GM13977 (cell line): ENCODE measurements at regions not wholly inside any gene's neighbourhood (a gene's known extent, or its start where the extent isn't known, plus 50 kb on each side); places are given as distances from the start of the nearest gene placed in this dataset.
A peak's percentile ranks its signal among the peaks of the same experiment; 100 is the strongest.
"Not testable (repeated sequence)": the region's sequence is repeated elsewhere in the genome, so short reads cannot be mapped to it uniquely, and the experiment has no call there.

Experiments used
- DNase-seq: peaks from one replicate; pipeline ENCODE4 v3.0.0; 2012; ENCODE audit warnings: low spot score
- in situ Hi-C: fragments of 300-500 bp; cut with MboI; formaldehyde crosslinking; loops from one replicate; pipeline ENCODE4 v1.12.0; 2022; ENCODE audit warnings: low sequenced_read_pairs, low pct_unique_long_range_greater_than_20kb, mixed read lengths, inconsistent platforms; ENCODE audit not compliant: unreplicated experiment
- TF ChIP-seq, protein P1 (sequence below): IDR thresholded peaks from 2 replicates; pipeline ENCODE4 v1.5.1; 2012; ENCODE audit warnings: mild to moderate bottlenecking, control low read depth; ENCODE audit not compliant: insufficient read depth; ENCODE audit errors: extremely low read depth, missing control alignments

DNA sequence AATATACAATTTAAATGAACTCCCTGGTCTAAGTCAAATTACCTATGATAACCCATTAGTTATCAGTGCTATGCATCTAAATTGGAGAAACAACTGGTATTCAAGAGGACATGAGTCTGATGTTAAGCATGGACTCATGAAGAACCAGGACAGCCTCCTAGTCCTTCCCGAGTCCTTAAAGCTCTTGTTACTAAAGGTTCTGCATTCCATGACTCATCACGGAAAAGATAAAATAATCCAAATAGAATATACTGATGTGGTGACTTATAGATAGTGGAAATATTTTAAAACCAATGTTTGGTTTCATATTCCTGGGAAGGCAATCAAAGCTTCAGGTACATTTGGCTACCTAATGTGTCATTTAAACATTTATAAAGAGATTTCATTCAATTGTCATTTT is 117.2 kb upstream of the PMCH start:
- TF ChIP-seq, protein P1, sequence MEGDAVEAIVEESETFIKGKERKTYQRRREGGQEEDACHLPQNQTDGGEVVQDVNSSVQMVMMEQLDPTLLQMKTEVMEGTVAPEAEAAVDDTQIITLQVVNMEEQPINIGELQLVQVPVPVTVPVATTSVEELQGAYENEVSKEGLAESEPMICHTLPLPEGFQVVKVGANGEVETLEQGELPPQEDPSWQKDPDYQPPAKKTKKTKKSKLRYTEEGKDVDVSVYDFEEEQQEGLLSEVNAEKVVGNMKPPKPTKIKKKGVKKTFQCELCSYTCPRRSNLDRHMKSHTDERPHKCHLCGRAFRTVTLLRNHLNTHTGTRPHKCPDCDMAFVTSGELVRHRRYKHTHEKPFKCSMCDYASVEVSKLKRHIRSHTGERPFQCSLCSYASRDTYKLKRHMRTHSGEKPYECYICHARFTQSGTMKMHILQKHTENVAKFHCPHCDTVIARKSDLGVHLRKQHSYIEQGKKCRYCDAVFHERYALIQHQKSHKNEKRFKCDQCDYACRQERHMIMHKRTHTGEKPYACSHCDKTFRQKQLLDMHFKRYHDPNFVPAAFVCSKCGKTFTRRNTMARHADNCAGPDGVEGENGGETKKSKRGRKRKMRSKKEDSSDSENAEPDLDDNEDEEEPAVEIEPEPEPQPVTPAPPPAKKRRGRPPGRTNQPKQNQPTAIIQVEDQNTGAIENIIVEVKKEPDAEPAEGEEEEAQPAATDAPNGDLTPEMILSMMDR: no peak
- DNase-seq: no peak
- in situ Hi-C loops: no loop called here

DNA sequence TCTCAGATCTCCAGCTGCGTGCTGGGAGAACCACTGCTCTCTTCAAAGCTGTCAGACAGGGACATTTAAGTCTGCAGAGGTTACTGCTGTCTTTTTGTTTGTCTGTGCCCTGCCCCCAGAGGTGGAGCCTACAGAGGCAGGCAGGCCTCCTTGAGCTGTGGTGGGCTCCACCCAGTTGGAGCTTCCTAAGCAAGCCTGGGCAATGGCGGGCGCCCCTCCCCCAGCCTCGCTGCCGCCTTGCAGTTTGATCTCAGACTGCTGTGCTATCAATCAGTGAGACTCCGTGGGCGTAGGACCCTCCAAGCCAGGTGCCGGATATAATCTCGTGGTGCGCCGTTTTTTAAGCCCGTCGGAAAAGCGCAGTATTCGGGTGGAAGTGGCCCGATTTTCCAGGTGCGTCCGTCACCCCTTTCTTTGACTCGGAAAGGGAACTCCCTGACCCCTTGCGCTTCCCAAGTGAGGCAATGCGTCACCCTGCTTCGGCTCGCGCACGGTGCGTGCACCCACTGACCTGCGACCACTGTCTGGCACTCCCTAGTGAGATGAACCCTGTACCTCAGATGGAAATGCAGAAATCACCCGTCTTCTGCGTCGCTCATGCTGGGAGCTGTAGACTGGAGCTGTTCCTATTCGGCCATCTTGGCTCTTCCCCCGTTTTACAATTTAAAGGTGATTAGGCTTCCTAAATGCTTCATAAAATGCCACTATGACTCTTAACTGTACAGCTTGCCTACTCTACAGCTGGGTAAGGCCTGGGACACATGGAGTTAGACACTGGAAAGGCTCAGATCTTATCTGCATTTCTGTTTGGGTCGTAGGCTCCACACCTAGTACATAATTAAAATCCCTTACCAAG is 115.7 kb upstream of the PMCH start:
- in situ Hi-C loops: not testable (repeated sequence)

DNA sequence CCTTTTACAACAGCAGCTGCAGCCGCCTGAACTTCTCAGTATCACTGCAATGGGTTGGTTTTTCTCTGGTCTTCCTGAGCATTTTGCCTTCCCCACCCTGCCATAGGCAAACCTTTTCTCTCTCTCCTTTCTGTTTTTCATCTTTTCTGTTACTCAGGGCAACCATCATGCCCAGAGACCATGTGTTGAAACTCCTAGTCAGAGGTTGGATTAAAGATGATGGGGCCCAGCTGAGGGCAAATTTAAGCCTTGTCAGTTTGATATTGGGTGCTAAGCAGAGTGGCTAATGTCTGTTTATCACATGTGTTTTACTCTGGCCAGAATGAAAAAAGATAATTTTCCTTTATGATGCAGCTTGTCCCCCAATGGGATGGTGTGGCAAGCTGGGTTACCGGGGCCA is 107.9 kb upstream of the PMCH start:
- TF ChIP-seq, protein P1: no peak
- no peak for DNase-seq
- in situ Hi-C loops: no loop called here

More for the DNA sequence above, 115.7 kb upstream of the PMCH start:
- DNase-seq: not testable (repeated sequence)

DNA sequence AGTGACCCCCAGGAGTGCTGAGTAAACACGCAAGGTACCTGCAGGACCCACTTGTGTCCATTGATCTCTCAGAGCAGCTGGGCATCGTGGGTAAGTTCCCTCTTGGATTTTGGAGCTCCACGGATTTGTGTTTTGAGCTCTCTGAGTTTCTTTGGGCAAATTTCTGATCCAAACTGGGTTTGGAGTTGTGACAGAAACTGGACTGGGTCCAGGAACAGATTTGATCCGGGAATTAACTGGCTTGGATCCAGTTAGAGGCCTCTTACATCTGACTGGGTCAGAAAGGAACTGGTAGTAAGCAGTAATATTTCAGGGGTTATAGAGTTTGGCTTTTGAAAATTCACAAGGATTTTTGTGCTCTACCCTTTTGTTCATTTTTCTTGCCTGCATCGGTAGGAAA is 107.0 kb upstream of the PMCH start:
- in situ Hi-C loops, DNase-seq: not testable (repeated sequence)

DNA sequence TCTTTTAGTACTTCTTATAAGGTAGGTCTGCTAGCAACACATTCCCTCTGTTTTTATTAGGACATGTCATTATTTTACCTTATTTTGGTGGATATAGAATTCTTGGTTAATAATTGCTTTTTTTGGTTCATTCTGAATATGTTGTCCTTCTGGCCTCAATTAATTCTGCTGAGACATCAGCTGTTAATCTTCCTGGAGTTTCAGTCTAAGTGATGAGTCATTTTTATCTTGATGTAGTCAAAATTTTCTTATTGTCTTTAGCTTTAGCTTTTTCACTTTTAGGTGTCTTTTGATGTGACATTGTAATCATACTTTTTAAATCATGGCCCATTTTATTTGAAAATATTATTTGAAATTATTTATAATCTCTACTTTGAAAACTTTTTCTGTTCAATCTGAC is 104.9 kb upstream of the PMCH start:
- TF ChIP-seq, protein P1: no peak

DNA sequence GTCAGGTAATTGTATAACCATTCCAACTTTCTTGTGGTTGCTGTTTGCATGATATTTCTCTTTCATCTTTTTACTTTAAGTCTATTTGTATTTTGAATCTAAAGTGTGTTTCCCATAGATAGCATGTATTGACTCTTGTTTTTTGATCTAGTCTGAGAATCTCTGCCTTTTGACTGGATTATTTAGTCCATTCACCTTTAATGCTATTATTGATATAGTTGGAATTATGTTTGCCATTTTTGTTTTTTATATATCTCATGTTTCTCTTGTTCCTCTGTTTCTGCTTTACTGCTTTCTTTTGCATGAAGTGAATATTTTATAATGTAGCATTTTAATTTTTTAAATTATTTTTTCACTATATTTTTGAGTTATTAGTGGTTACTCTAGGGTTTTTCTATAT is 103.9 kb upstream of the PMCH start:
- in situ Hi-C loops: no loop called here
- DNase-seq: no peak

More for the DNA sequence above, 104.9 kb upstream of the PMCH start:
- DNase-seq: no peak
- in situ Hi-C loops: no loop called here

DNA sequence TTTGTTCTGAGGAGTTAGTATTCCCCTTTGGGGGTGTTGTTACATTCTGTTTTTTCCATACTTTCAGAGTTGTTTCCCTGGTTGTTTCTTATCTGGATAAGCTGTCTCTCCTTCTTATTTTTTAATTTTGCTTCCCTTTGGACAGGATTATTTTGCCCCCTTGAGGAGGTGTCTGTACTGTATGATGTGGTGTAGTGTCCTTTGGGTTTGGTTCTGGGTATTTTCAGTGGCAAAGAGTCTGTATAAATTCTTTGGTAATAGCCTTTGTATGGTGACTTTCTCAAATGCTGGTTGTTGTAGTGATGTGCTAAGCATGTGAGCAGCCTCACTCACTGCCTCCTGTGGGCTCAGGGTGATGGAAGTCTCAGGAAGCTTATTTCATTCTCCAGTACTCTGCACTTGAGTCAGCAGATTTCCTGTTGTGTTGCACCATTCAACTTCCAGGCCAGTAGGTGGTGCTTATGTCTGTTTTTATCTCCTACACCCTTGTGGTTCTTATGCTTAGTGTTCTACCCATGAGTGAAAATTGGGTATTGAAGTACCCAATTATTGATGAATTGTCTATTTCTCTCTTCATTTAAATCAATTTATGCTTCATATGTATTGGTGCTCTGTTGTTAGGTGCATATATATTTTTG is 103.3 kb upstream of the PMCH start:
- in situ Hi-C loops: no loop called here
- DNase-seq: peak; percentile 43
- TF ChIP-seq, protein P1: peak; percentile 52

More for the DNA sequence above, 103.9 kb upstream of the PMCH start:
- TF ChIP-seq, protein P1: no peak
